GM19372 (cell line): ENCODE measurements at regions not wholly inside any gene's neighbourhood (a gene's known extent, or its start where the extent isn't known, plus 50 kb on each side); places are given as distances from the start of the nearest gene placed in this dataset.
"Not testable (repeated sequence)": the region's sequence is repeated elsewhere in the genome, so short reads cannot be mapped to it uniquely, and the experiment has no call there.

Source experiments
- ATAC-seq: cut with Tn5 transposase; IDR thresholded peaks from one replicate; pipeline ENCODE4 v1.9.1; 2021; ENCODE audit warnings: mild to moderate bottlenecking, low read depth, moderate library complexity; ENCODE audit not compliant: unreplicated experiment

GRCh38 chr3:190193210-190193609 lies 72.5 kb upstream of the P3H2 start:
- no peak for ATAC-seq

GRCh38 chr3:190192739-190193138 lies 72.0 kb upstream of the P3H2 start:
- no peak for ATAC-seq

- ATAC-seq, result no peak
Measured at GRCh38 chr3:190192087-190192486, 71.4 kb upstream of the P3H2 start.

GRCh38 chr3:190188197-190188596 lies 67.5 kb upstream of the P3H2 start:
- no peak for ATAC-seq

GRCh38 chr3:190183121-190183520 lies 62.4 kb upstream of the P3H2 start:
- no peak for ATAC-seq

GRCh38 chr3:190182418-190183043 lies 61.8 kb upstream of the P3H2 start:
- no peak for ATAC-seq

GRCh38 chr3:190180268-190180667 lies 59.6 kb upstream of the P3H2 start:
- no peak for ATAC-seq

GRCh38 chr3:190178779-190179178 lies 58.1 kb upstream of the P3H2 start:
- no peak for ATAC-seq

- not testable (repeated sequence) for ATAC-seq
Measured at GRCh38 chr3:190176933-190177525, 56.3 kb upstream of the P3H2 start.

- ATAC-seq, result not testable (repeated sequence)
Measured at GRCh38 chr3:190176106-190176505, 55.4 kb upstream of the P3H2 start.

- ATAC-seq, result no peak
Measured at GRCh38 chr3:190175490-190175889, 54.8 kb upstream of the P3H2 start.

- no peak for ATAC-seq
Measured at GRCh38 chr3:190174471-190174870, 53.8 kb upstream of the P3H2 start.

GRCh38 chr3:190173426-190173825 lies 52.7 kb upstream of the P3H2 start:
- ATAC-seq, result no peak

- no peak for ATAC-seq
Measured at GRCh38 chr3:190172751-190173150, 52.1 kb upstream of the P3H2 start.
